Dedifferentiated amniotic fluid mesenchymal stem cell (primary cell): ENCODE measurements at regions not wholly inside any gene's neighbourhood (a gene's known extent, or its start where the extent isn't known, plus 50 kb on each side); places are given as distances from the start of the nearest gene placed in this dataset.

Experiments
- DNase-seq: peaks from one replicate; pipeline ENCODE4 v3.0.0-alpha.2; 2016; ENCODE audit errors: extremely low spot score

- DNase-seq = no peak
Measured at GRCh38 chr3:161555320-161555719, 58.7 kb downstream of the OTOL1 start.

GRCh38 chr3:161556533-161556932 lies 59.9 kb downstream of the OTOL1 start:
- no peak for DNase-seq

GRCh38 chr3:161556941-161557340 lies 60.3 kb downstream of the OTOL1 start:
- DNase-seq = no peak

- no peak for DNase-seq
Measured at GRCh38 chr3:161557445-161558150, 61.0 kb downstream of the OTOL1 start.

GRCh38 chr3:161558236-161558635 lies 61.6 kb downstream of the OTOL1 start:
- DNase-seq = no peak

- peak; percentile 21 for DNase-seq
Measured at GRCh38 chr3:161559177-161559998, 62.8 kb downstream of the OTOL1 start.

- DNase-seq = peak; percentile 48
Measured at GRCh38 chr3:161560008-161560637, 63.5 kb downstream of the OTOL1 start.

- DNase-seq = peak; percentile 68
Measured at GRCh38 chr3:161567577-161568361, 71.2 kb downstream of the OTOL1 start.

- DNase-seq = no peak
Measured at GRCh38 chr3:161568671-161569070, 72.1 kb downstream of the OTOL1 start.

- DNase-seq = no peak
Measured at GRCh38 chr3:161571951-161572350, 75.3 kb downstream of the OTOL1 start.

- no peak for DNase-seq
Measured at GRCh38 chr3:161573136-161573535, 76.5 kb downstream of the OTOL1 start.

GRCh38 chr3:161575901-161576300 lies 79.3 kb downstream of the OTOL1 start:
- no peak for DNase-seq

- no peak for DNase-seq
Measured at GRCh38 chr3:161576311-161576710, 79.7 kb downstream of the OTOL1 start.

GRCh38 chr3:161576714-161577510 lies 80.3 kb downstream of the OTOL1 start:
- DNase-seq = no peak

GRCh38 chr3:161577662-161578061 lies 81.1 kb downstream of the OTOL1 start:
- no peak for DNase-seq

GRCh38 chr3:161579395-161580126 lies 83.0 kb downstream of the OTOL1 start:
- DNase-seq = no peak

GRCh38 chr3:161585922-161586321 lies 89.3 kb downstream of the OTOL1 start:
- no peak for DNase-seq

GRCh38 chr3:161586556-161587235 lies 90.1 kb downstream of the OTOL1 start:
- no peak for DNase-seq

- no peak for DNase-seq
Measured at GRCh38 chr3:161598639-161599038, 102.0 kb downstream of the OTOL1 start.

- DNase-seq = no peak
Measured at GRCh38 chr3:161599697-161600096, 103.1 kb downstream of the OTOL1 start.
